ENCODE measurements at regions not wholly inside any gene's neighbourhood (a gene's known extent, or its start where the extent isn't known, plus 50 kb on each side); places are given as distances from the start of the nearest gene placed in this dataset.
A peak's percentile ranks its signal among the peaks of the same experiment; 100 is the strongest.

DNA sequence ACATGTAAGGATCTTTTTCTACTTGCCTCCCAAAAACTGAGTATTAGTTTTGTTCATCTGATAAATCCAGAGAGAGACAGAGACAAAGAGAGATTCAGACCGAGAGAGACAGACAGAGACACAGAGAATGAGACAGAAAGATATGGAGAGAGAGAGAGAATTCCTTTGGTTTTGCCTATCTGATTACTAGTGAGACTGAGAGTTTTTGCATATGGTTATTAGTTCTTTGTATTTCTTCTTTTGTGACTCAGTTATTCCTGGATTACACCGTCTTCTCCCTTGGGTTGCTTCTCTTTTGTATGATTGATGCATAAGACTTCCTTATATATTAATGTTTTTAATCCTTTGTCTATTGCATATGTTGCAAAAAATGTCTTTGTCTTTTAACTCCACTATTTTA is 91.2 kb upstream of the SPATA31C2 start:
- DNase-seq (ENCODE audit: low read depth): no peak

DNA sequence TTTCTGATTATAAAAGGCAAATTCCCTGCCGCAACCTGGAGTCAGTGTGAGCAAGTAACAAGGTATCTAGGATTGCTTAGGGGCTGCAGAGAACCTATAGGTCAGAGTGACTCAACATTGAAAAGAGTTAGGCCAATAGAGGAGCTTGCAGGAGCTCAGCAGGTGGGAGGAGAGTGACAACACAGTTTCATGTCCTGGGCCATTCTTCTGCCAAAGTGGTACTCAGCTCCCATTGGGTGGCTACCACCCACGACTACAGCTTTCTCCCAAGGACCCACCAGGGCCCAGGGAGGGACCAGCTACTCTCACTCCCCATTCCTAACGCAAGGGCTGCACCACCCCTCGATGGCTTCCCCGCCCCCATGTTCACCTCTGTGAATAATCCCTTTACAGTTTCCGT is 86.7 kb upstream of the SPATA31C2 start:
- no peak for DNase-seq (ENCODE audit: low read depth)

DNA sequence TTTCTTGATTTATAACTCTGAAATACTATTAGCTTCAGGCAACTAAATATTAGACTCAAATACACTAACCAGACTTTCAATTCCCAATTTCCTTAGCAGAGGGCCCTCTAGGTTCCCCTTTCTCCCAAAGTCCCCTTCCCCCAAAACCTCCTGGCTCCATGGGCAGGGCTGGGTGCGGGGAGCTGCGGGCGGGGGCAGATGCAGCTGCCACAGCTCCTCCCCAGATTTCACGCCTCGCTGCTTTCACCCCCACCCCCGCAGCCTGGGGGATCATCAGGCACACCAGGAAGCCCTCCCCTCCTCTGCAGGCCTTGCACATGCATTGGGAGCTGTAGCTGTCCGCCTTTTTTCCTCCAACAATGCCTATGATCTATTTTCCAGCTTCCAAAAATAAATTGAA is 82.8 kb upstream of the SPATA31C2 start:
- DNase-seq (ENCODE audit: low read depth): no peak

DNA sequence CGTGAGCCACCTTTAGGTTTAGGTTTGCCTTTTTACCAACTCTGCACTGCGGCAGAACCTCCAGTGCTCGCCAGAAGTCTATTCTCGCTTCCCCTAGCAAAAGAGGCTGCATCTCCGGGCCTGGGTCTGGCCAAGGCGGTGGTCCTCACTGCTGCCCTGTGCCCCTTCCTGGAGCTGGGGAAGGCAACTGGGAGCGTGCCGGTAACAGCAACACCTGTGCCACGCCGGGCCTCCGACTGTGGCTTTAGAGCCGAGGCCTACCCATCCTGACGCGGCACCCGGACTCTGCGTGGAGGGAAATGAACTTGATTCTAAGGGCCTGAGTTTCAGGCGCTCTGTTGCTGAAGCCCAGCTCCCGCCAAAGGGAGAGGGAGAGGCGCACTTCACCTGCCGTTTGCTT is 82.4 kb upstream of the SPATA31C2 start:
- no peak for DNase-seq (ENCODE audit: low read depth)

DNA sequence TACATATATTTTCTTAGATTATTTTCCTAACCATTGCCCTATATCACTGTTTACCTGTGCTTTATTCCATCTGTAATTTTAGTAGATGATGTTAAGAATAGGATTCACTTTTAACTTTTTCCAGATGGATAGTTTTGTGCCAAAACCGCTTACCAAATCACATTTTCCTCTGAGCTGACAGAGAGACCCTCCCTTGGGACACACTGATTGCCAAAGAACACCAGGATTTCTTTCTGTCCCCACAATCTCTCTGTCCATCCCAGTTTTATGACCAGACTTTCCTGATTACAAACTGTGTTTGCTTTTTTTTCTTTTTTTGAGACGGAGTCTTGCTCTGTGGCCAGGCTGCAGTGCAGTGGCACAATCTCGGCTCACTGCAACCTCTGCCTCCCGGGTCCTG is 81.3 kb upstream of the SPATA31C2 start:
- DNase-seq (ENCODE audit: low read depth): no peak

DNA sequence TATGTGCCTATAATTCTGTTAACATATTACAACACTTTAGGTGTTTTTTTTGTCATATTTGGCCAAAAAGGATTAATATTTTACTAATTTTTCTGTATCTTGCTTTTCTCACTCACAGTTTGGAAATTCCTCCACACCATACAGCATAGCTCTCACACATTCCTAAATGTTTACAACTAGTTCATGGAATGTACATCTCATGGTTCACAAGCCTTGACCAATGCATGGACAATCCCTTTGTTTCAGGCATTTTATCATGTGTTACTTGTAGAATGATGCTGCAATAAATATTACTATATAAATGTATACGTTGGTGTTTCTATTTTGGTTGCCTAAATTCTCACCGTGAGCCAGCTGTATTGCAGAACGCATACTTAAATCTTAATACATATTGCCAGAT is 80.5 kb upstream of the SPATA31C2 start:
- DNase-seq (ENCODE audit: low read depth): peak; percentile 47

DNA sequence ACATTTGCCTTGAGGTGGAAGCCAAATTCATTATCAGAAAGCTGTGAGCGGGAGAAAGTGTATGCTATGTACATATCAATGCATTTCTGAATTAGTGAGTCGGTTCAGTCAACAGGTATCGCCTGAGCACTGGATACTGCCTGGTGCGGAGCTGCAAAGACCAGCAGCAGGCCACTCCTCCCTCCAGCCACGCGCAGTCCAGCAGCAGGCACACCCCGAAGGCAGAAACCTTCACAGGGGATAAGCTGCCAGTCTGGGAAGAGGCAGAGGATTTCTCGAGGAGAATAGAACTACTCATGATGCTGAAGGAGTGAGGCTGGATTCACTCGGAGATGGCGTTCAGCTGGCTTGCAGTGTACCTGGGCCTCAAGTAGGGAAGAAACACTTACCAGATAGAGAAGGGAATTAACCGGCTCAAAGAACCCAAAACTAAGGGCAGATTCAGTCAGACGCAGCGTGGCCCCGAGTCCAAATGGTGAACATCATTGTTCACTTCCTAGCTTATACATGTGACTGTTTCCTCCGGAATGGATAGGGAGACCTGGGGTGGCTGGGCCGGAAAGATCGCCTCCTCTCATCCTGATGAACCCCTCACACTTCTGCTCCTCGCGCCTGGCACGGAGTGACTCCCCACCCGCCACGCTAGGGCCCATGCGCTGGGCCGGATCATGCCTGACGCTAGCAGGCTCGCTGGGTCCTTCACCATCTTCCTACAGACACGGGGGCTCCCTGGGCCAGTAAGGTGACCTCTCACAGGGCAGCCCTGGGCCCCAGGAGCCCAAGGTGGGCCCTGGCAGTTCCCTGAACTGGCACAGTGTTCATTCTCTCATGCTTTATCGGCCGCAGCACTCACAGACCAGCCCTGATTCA is 78.1 kb upstream of the SPATA31C2 start:
- no peak for DNase-seq (ENCODE audit: low read depth)

DNA sequence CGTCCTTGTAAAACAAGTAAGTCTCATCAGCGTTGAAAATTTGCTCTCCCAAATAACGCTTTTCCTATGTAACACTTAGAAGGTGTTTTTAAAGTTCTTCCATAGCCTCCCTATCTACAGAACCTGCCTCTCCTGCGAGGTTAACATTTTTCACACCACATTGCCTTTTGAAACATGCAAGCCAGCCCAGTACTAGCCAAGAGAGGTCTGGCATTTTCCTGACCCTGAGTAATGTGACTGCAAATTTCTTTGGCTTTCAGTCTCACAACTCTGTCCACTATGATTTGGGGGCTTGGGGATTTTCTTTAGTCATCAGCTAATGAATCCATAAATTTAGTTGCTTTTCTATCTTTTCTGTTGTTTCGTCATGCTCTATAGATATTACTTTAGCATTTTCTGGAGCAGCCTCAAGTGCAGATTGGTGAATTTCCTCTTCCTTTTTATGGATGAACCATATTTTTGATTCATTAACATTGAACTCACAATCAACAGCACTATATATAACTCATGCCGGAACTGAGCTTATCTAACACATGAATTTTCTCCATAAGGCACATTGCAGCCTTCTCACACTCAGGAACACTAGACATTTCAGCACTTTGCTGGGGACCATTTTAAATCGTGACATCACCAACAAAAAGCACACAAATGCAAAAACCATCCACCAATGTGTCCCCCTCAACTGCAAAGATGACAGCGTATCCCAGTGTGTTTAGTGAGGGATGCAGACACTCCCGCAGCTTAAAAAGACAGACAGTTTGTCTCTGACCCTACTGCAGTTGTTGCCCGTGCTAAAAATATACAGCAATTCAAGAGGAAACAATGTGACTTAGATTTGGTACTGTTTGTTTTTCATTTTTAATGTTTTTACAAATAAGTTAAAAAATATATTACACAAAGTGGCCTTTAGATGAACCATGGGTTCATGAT is 77.2 kb upstream of the SPATA31C2 start:
- DNase-seq (ENCODE audit: low read depth): no peak

DNA sequence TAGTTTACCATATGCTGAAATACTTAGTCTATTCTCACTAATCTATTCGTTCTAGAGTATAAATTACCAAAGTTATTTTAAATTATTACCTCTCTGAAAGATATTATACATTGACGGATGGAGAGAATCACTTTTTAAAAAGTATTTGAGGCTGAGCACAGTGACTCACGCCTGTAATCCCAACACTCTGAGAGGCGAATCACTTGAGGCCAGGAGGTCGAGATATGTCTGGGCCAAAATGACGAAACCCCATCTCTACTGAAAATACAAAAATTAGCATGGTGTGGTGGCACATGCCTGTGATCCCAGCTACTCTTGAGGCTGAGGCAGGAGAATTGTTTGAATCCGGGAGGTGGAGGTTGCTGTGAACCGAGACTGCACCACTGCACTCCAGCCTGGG is 64.0 kb upstream of the SPATA31C2 start:
- DNase-seq (ENCODE audit: low read depth): no peak

DNA sequence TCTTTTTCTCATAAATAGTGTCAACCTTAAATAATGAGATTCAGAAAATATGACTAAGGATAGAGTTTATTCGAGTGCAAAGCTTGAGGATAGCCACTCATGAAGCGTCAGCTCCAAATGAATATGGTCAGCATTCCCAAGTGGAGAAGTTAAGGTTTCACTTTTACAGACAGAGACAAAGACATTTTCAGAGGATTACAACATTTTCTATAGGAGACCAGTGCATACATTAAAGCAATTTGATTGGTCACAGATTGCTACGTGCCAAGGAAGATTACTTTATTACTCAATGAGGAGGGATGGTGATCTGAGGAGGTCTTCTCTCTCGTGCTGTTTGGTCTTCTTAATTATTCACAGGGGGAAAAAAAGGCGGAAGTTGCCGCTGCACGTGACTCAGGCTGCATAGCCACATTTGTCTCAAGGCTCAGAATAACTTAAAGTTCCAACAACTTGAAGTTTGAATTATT is 60.1 kb upstream of the SPATA31C2 start:
- DNase-seq (ENCODE audit: low read depth): peak; percentile 65

DNA sequence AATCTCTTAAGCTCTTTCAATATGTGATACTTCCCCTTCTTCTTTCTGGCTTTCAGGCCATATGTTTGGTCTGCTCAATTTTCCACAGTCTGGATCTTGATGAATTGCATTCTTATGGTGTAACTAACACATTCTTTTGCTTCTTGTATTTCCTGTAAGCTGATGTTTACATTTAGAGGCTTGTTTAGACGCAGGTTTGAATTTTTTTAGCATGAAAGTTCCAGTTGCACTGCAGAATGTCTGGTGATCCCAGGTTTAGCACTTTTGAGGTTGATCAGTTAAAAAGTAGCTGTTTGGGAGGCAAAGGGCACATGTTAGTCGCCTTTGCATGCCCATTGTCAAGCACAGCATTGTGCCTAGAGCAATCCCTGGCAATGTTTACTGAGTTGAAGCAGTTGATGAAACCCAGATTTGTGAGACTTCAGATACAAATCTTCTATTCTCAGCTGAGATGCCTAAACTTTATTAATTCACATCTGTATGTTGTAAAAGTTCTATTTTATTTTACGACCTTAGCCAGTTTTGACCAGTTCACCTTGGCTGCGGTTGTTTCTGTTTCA is 59.6 kb upstream of the SPATA31C2 start:
- DNase-seq (ENCODE audit: low read depth): peak; percentile 94

DNA sequence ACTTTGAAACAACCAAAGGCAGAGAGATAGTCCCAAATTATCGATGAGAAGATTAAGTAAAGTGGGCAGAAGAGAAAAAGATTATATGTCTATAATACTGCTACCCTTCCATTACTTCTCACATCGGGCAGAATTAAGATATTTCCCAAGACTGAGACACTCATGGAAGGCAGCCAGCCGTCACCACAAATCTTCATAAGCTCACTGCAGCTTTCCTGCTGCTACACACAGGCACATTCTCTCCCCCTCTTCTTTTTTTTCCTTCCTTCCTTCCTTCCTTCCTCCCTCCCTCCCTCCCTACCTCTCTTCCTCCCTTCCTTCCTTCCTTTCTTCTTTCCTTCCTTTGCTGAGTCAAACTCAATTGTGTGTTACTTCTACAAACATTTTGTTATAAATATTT is 58.7 kb upstream of the SPATA31C2 start:
- DNase-seq (ENCODE audit: low read depth): peak; percentile 78

DNA sequence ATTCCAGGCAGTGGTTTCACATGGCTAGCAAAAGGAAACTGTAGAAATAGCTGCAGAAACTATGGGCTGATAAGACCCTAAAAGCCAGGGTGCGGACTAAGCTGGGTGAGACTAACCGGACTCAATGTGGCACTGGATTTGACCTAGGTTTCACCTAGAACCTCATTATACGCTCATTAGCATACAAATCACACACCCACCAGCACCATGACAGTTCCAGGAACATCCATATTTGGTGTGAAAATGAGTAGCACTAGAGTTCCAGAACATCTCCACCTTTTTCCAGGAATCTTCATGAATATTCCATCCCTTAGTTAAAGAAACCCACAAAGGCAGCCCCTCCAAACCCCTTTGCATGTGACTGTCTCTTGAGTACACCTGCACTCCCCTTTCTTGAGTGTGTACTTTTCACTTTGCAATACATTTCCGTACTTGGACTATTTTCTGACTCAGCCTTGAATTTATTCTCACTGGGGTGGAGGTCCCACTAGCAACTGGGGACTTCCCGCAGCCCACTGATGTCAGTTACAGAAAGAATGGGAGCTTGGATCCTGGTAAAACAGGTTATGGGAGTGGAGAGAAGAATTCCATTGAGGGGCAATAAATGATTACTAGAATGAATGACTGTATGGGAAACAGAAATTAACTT is 58.0 kb upstream of the SPATA31C2 start:
- peak; percentile 94 for DNase-seq (ENCODE audit: low read depth)

DNA sequence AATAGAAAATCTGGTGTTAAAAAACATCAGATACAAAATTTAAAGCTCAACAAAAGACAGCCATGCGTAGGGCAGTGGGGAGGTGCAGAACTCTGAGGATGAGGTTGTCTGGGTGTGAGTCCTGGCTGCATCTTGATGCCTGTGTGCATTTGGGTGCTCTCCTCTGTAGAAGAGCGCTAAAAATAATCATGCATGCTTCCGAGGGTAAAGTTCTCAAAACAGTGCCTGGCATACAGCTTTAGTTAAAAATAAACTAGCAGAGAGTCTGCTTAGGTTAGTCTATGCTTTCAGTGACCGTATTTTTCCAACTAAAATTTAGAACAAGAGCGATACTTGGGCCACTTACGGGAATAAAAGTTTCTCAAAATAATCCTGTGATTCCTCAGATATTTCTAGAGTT is 55.5 kb upstream of the SPATA31C2 start:
- DNase-seq (ENCODE audit: low read depth): peak; percentile 31

DNA sequence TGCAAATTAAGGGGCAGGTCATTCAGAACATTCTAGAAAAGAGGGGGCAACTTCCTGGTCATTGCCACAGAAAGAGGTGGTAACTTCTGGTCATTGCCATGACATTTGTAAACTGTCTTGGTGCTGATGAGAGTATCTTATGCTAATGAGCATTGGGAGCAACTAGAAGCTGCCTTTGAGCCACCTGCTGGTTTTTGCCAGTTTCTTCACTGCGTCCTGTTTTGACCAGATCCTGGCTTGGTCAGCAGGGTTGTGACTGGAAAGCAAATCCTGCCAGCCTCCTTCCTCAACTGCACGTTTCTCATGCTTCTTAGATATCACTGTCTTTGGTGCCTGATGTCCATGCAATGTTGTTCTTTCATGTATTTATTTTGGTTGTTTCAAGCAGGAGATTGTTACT is 53.2 kb upstream of the SPATA31C2 start:
- DNase-seq (ENCODE audit: low read depth): peak; percentile 55

DNA sequence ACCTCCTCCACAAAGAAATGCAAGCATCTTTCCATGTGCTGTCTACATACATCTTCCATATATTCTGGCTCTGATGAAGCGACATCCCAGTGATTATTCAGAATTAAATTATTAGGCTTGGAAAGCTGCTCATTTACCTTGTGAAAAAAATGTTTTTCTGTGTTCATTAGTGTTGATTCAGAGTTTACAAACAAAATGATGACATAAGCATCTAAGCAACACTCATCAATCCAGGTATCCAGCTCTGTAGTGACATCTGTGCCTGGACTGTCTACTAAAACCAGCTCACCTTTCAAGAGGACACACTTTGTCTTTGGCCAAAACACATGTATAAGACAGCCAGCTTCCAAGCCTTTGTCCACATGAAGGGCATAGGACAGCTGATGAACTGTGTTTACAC is 51.1 kb upstream of the SPATA31C2 start:
- DNase-seq (ENCODE audit: low read depth): no peak
